GM06990 (cell line): ENCODE measurements at regions not wholly inside any gene's neighbourhood (a gene's known extent, or its start where the extent isn't known, plus 50 kb on each side); places are given as distances from the start of the nearest gene placed in this dataset.
"Not testable (repeated sequence)": the region's sequence is repeated elsewhere in the genome, so short reads cannot be mapped to it uniquely, and the experiment has no call there.

Source experiments
- DNase-seq: peaks from one replicate; pipeline ENCODE4 v3.0.0-alpha.2; 2011; ENCODE audit not compliant: insufficient read length; ENCODE audit errors: extremely low read depth
- H3K27me3 ChIP-seq: replicated peaks from 2 replicates; pipeline ENCODE4 v1.6.0; 2011; ENCODE audit warnings: low read length; ENCODE audit not compliant: control insufficient read depth, insufficient read depth
- H3K36me3 ChIP-seq: 2 replicates; pipeline ENCODE4 v1.5.1; 2011; ENCODE audit warnings: low read length; ENCODE audit not compliant: control insufficient read depth, insufficient read depth
- H3K4me3 ChIP-seq: replicated peaks from 2 replicates; pipeline ENCODE4 v1.5.1; 2011; ENCODE audit warnings: low read depth, mild to moderate bottlenecking, control low read depth, low read length
- TF ChIP-seq, protein P1 (sequence below): IDR thresholded peaks from 2 replicates; pipeline ENCODE4 v1.5.1; 2011; ENCODE audit warnings: low read length, control low read depth, mild to moderate bottlenecking, inconsistent platforms; ENCODE audit not compliant: insufficient read depth, poor library complexity, severe bottlenecking

DNA sequence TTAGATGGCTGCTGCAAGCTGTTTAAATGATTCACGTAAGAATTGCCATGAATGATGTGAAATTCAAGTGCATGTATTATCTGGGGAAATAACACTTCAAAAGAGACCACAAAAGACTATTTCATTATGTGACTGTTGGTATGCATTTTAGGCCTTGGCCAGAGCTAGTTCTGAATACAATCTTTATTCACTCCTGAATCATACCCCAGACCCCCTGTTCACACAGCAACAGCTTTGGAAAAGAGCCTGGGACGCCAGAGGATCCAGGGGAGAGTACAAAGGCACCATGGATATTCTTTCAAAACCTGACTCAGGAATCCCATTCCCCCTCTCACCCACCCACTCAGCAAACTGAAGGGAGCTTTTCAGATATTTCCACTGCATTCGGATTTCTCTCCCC lies 377.1 kb upstream of the DPP6 start:
- DNase-seq, result no peak
- no peaks in the 10 kb centered on the region for H3K36me3 ChIP-seq
- no peaks in the 10 kb centered on the region for H3K27me3 ChIP-seq
- H3K4me3 ChIP-seq, result no peak overlapping the region
- TF ChIP-seq, protein P1, sequence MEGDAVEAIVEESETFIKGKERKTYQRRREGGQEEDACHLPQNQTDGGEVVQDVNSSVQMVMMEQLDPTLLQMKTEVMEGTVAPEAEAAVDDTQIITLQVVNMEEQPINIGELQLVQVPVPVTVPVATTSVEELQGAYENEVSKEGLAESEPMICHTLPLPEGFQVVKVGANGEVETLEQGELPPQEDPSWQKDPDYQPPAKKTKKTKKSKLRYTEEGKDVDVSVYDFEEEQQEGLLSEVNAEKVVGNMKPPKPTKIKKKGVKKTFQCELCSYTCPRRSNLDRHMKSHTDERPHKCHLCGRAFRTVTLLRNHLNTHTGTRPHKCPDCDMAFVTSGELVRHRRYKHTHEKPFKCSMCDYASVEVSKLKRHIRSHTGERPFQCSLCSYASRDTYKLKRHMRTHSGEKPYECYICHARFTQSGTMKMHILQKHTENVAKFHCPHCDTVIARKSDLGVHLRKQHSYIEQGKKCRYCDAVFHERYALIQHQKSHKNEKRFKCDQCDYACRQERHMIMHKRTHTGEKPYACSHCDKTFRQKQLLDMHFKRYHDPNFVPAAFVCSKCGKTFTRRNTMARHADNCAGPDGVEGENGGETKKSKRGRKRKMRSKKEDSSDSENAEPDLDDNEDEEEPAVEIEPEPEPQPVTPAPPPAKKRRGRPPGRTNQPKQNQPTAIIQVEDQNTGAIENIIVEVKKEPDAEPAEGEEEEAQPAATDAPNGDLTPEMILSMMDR, result no peak

DNA sequence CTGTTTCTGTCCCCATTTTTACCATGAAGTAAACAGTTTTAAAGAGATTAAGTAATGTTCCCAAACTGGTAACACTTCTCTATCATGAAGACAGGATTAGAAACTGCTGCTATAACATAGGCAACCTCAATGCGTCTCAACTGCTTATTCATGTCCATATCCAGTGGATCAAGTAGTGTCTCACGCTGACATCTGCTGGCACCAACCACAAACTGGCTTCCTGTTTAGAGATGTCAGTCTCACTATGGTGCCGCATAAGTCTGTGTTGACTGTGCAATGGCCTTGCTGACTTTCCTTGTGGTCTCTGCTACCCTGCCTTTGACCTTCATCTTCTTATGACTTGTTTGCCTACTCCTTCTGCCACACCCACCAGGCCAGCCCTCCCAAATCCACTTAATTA lies 369.6 kb upstream of the DPP6 start:
- no peaks in the 10 kb centered on the region for H3K36me3 ChIP-seq
- no peak for DNase-seq
- TF ChIP-seq, protein P1, result no peak

DNA sequence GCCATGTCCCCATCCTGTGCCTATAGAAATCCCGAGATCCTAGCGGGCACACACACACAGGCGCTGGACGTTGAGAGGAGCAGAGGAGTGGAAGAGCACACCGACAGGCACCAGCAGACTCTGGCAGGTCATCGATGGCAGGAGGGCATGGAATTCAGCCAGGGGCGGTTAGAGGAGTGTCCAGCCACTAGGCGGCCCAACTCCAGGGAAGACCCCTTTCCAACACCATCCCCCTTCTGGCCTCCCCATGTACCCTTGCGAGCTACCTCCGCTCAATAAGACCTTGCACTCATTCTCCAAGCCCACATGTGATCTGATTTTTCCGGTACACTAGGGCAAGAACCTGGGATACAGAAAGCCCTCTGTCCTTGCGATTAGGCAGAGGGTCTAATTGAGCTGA lies 356.0 kb upstream of the DPP6 start:
- H3K36me3 ChIP-seq, result no peaks in the 10 kb centered on the region
- no peaks in the 10 kb centered on the region for H3K27me3 ChIP-seq
- TF ChIP-seq, protein P1, result no peak
- no peak overlapping the region for H3K4me3 ChIP-seq
- DNase-seq, result no peak

More for the DNA sequence above, 369.6 kb upstream of the DPP6 start:
- no peak overlapping the region for H3K4me3 ChIP-seq
- H3K27me3 ChIP-seq, result no peaks in the 10 kb centered on the region

DNA sequence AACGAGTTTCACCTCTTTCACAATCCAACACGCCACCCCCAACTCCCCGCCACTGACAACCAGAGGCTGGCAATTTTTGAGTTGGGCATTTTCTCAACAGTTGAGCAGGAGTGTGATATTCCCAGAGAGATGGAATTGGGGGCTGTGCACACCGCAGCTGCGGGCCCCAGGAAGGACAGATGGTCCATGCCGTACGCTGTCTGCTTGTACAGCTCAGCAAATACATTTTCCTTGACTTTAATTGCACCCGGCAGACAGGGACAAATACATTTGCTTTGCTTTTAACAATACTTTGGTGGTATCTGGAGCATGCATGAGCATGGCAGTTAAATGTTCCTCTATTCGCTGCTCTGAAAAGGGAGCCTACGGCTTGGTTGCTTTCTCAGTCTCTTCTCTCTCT lies 354.2 kb upstream of the DPP6 start:
- no peaks in the 10 kb centered on the region for H3K27me3 ChIP-seq
- TF ChIP-seq, protein P1, result no peak
- DNase-seq, result no peak
- no peaks in the 10 kb centered on the region for H3K36me3 ChIP-seq
- H3K4me3 ChIP-seq, result no peak overlapping the region

DNA sequence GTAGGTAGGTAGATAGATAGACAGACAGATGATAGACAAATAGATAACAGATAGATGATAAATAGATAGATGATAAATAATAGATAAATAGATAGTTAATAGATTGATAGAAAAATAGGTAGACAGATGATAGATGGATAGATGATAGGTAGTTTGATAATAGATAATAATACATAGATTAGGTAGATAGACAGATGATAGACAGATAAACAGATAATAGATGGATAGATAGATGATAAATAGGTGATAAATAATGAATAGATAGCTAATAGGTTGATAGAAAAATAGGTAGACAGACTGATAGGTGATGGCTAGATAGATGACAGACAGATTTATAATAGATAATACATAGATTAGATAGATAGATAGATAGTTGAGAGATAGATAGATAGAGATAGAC lies 350.5 kb upstream of the DPP6 start:
- DNase-seq, result no peak
- Histone ChIP-seq H3K27me3 (no peaks in the 10 kb centered on the region), H3K4me3 (no peak overlapping the region), H3K36me3 (no peaks in the 10 kb centered on the region)
- TF ChIP-seq, protein P1, result no peak

DNA sequence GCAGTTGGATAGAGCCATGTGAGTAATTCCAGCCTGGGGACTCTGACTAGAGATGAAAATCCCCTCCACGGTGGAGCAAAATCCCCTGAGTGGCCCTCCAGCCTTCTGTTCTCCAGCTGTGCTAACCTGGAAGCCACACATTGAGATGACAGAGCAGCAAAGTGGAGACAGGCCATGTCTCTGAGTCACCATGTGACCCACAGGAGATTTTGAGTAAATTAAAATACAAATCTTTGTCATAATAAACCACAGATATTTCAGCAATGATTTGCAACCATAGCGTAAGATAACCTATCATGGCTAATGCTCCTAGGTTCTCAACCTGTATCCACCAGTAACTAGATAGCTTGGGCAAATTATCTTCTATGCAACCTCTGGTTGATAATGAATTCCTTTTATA lies 328.3 kb upstream of the DPP6 start:
- not testable (repeated sequence) for H3K27me3 ChIP-seq, DNase-seq, H3K36me3 ChIP-seq

DNA sequence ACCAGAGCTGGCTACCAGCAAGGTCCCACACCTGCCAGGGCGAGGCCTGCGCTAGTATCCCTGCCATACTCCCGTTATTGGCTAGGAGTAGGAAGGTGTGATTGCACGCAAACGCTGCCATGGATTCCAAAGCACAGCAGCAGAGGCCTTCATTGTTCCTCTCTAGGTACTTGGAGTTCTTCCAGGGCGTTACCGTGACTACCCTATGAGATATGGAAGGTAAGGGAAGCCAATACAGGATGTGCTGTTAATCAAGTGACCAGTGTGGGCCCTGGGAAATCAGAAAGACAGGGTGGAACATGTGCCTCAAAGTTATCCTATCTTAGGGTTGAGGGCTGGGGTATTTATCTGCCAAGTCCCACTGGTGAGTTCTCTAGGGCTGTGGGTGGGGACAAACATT lies 320.7 kb upstream of the DPP6 start:
- not testable (repeated sequence) for H3K4me3 ChIP-seq, DNase-seq, H3K36me3 ChIP-seq, H3K27me3 ChIP-seq

More for the DNA sequence above, 328.3 kb upstream of the DPP6 start:
- H3K4me3 ChIP-seq, result not testable (repeated sequence)

DNA sequence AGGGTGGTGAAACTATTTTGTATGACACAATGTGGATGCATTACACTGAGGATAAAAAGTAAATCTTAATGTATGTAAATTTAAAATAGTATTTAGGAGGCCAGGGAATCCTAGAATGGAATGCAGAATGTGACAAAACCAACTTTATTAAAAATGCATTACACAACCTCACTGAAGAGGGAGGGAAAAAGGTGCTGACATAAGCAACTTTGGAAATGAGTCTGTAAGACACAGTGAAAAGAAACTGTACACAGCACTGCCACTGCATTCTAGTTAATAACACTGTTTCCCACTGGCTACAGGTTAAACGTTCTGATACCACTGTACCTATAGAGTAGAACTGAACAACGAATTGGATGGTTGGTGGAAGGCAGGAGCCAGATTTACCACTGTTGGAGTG lies 308.8 kb upstream of the DPP6 start:
- not testable (repeated sequence) for H3K27me3 ChIP-seq, H3K4me3 ChIP-seq, DNase-seq, H3K36me3 ChIP-seq

DNA sequence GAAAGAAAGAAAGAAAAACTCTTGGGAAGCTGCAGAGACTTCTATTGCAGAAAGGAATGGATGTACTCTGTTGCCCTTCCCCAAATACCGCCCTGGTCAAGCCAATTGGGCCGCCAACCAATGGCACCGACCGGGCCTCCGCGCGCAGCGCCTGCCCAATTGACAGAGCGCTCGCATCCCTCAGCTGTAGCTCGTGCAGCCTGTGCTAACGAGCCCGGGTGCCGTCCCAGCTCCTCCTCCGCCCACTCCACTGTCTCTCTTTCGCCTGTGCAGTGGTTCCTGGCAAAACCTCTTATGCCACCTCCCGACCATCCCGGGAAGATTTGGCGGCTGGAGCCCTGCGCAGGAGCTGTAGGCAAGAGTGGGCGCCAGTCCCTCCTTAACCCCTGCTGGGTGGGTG lies 304.2 kb upstream of the DPP6 start:
- not testable (repeated sequence) for H3K36me3 ChIP-seq, DNase-seq, H3K27me3 ChIP-seq, H3K4me3 ChIP-seq

DNA sequence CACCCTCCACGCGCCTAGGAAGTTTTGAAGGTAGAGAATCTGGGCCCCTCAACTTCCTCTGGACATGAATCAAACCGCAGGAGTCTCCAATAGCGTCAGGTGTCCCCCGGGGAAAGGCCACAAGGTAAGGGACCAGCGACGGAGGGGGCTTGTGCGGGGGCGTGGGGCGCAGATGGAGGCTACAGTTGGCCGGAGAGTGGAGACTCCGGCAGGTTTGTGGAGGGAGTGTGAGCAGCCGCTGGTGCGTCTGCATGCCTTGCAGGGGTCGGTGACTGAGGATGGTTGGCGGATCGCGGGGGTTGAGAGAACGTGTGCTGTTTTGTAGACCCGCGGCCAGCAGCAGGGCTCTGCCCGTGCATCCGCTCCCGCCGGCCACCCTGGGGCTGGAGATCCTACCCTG lies 303.3 kb upstream of the DPP6 start:
- DNase-seq, H3K4me3 ChIP-seq: not testable (repeated sequence)

More for the DNA sequence above, 303.3 kb upstream of the DPP6 start:
- H3K36me3 ChIP-seq, H3K27me3 ChIP-seq: not testable (repeated sequence)
